T-helper 9 cell (primary cell): ENCODE measurements at regions not wholly inside any gene's neighbourhood (a gene's known extent, or its start where the extent isn't known, plus 50 kb on each side); places are given as distances from the start of the nearest gene placed in this dataset.
"Not testable (repeated sequence)": the region's sequence is repeated elsewhere in the genome, so short reads cannot be mapped to it uniquely, and the experiment has no call there.

Source experiments
- DNase-seq: peaks from one replicate; pipeline ENCODE4 v3.0.0-alpha.2; 2020

GRCh38 chr1:14267991-14268390, 330.5 kb upstream of the KAZN start:
- no peak for DNase-seq

- DNase-seq, result no peak
These were observed 327.7 kb upstream of the KAZN start for GRCh38 chr1:14270821-14271220.

- DNase-seq, result no peak
These were observed 324.7 kb upstream of the KAZN start for GRCh38 chr1:14273811-14274210.

- not testable (repeated sequence) for DNase-seq
These were observed 318.6 kb upstream of the KAZN start for GRCh38 chr1:14279891-14280290.

GRCh38 chr1:14280909-14281308, 317.6 kb upstream of the KAZN start:
- no peak for DNase-seq

GRCh38 chr1:14281412-14281811, 317.1 kb upstream of the KAZN start:
- no peak for DNase-seq

- no peak for DNase-seq
These were observed 315.8 kb upstream of the KAZN start for GRCh38 chr1:14282707-14283106.

- no peak for DNase-seq
These were observed 313.2 kb upstream of the KAZN start for GRCh38 chr1:14285238-14285637.

GRCh38 chr1:14291182-14291581, 307.3 kb upstream of the KAZN start:
- DNase-seq, result not testable (repeated sequence)

GRCh38 chr1:14292520-14292919, 306.0 kb upstream of the KAZN start:
- DNase-seq, result no peak

- no peak for DNase-seq
These were observed 304.5 kb upstream of the KAZN start for GRCh38 chr1:14294006-14294405.

- DNase-seq, result no peak
These were observed 303.5 kb upstream of the KAZN start for GRCh38 chr1:14294860-14295536.

- no peak for DNase-seq
These were observed 301.7 kb upstream of the KAZN start for GRCh38 chr1:14296795-14297194.

- DNase-seq, result no peak
These were observed 301.1 kb upstream of the KAZN start for GRCh38 chr1:14297356-14297755.

- no peak for DNase-seq
These were observed 299.7 kb upstream of the KAZN start for GRCh38 chr1:14298806-14299205.

GRCh38 chr1:14300991-14301703, 297.3 kb upstream of the KAZN start:
- DNase-seq, result no peak

- no peak for DNase-seq
These were observed 296.8 kb upstream of the KAZN start for GRCh38 chr1:14301704-14302024.

- no peak for DNase-seq
These were observed 296.5 kb upstream of the KAZN start for GRCh38 chr1:14302025-14302424.

- no peak for DNase-seq
These were observed 295.5 kb upstream of the KAZN start for GRCh38 chr1:14303011-14303410.

GRCh38 chr1:14304381-14304865, 294.1 kb upstream of the KAZN start:
- no peak for DNase-seq

- DNase-seq, result no peak
These were observed 290.0 kb upstream of the KAZN start for GRCh38 chr1:14308460-14308859.

GRCh38 chr1:14309984-14310383, 288.5 kb upstream of the KAZN start:
- DNase-seq, result no peak

- no peak for DNase-seq
These were observed 288.0 kb upstream of the KAZN start for GRCh38 chr1:14310476-14310875.

GRCh38 chr1:14313731-14314431, 284.6 kb upstream of the KAZN start:
- no peak for DNase-seq
